K562 (cell line): ENCODE measurements at regions not wholly inside any gene's neighbourhood (a gene's known extent, or its start where the extent isn't known, plus 50 kb on each side); places are given as distances from the start of the nearest gene placed in this dataset.
A peak's percentile ranks its signal among the peaks of the same experiment; 100 is the strongest.

Experiments
- ARNT ChIP-seq, 2 experiments: fragments of 450-650 bp; IDR thresholded peaks; 2 replicates each; pipeline ENCODE4 v1.6.1; 2016; ENCODE audit warnings: mild to moderate bottlenecking in 1 of 2
- CREB5 ChIP-seq: fragments of 250-450 bp; sonication (Bioruptor Pico); IDR thresholded peaks from 2 replicates; pipeline ENCODE4 v1.5.0; 2020; ENCODE audit warnings: mild to moderate bottlenecking
- ETV5 ChIP-seq: sonication (generic); formaldehyde crosslinking; IDR thresholded peaks from 2 replicates; pipeline ENCODE4 v1.4.0; 2020; ENCODE audit warnings: low read depth, mild to moderate bottlenecking, missing genetic modification reagents
- ETV6 ChIP-seq, 3 experiments: fragments of 150-350 bp in 1 of 3; sonication (generic) in 1 of 3; formaldehyde crosslinking in 1 of 3; IDR thresholded peaks; 2 replicates each; pipeline versions ENCODE4 v1.6.1 to v1.8.0; 2014 to 2022; ENCODE audit warnings: borderline replicate concordance in 2 of 3, low read depth in 2 of 3, antibody characterized with exemption in 1 of 3, low read length in 1 of 3, mild to moderate bottlenecking in 1 of 3, missing genetic modification reagents in 1 of 3
- FOXJ3 ChIP-seq: sonication (generic); formaldehyde crosslinking; IDR thresholded peaks from 2 replicates; pipeline ENCODE4 v1.4.0; 2020; ENCODE audit warnings: mild to moderate bottlenecking, missing genetic modification reagents
- HDGF ChIP-seq: fragments of 450-650 bp; IDR thresholded peaks from 2 replicates; pipeline ENCODE4 v1.6.1; 2016
- HMBOX1 ChIP-seq: sonication (generic); IDR thresholded peaks from 2 replicates; pipeline ENCODE4 v1.6.1; 2016
- NCOA2 ChIP-seq, 2 experiments: fragments of 450-650 bp; IDR thresholded peaks; 2 replicates each; pipeline ENCODE4 v1.6.1; 2018; ENCODE audit warnings: mild to moderate bottlenecking in 2 of 2, moderate library complexity in 1 of 2; ENCODE audit not compliant: partially characterized antibody in 2 of 2
- NCOR1 ChIP-seq: fragments of 450-650 bp; IDR thresholded peaks from 2 replicates; pipeline ENCODE4 v1.6.1; 2016; ENCODE audit warnings: mild to moderate bottlenecking, moderate library complexity
- NR2C1 ChIP-seq, 2 experiments: fragments of 450-650 bp; IDR thresholded peaks; 2 replicates each; pipeline ENCODE4 v1.6.1; 2017; ENCODE audit warnings: mild to moderate bottlenecking in 2 of 2, antibody characterized with exemption in 1 of 2, inconsistent platforms in 1 of 2, missing compliant biosample characterization in 1 of 2, missing genetic modification characterization in 1 of 2
- POLR3G ChIP-seq: IDR thresholded peaks from 2 replicates; pipeline ENCODE4 v1.6.1; 2011; ENCODE audit not compliant: insufficient read length, insufficient replicate concordance; ENCODE audit errors: extremely low read depth
- RAD21 ChIP-seq, 2 experiments: fragments of 250-450 bp in 1 of 2; fragments of 450-650 bp in 1 of 2; sonication (Bioruptor Pico) in 1 of 2; formaldehyde crosslinking in 1 of 2; IDR thresholded peaks in 1 of 2; conservative IDR thresholded peaks in 1 of 2; 2 replicates each; pipeline versions ENCODE4 v1.4.0 to v1.8.0; 2020 to 2022; ENCODE audit warnings: mild to moderate bottlenecking in 2 of 2, moderate library complexity in 1 of 2
- RFX1 ChIP-seq: fragments of 450-650 bp; IDR thresholded peaks from 2 replicates; pipeline ENCODE4 v1.6.1; 2016; ENCODE audit warnings: mild to moderate bottlenecking, moderate library complexity
- RFX5 ChIP-seq: IDR thresholded peaks from 2 replicates; pipeline ENCODE4 v1.6.1; 2011; ENCODE audit warnings: low read depth, mild to moderate bottlenecking, improper control_type of control experiment, low read length
- SLC30A9 ChIP-seq: fragments of 250-450 bp; sonication (Bioruptor Pico); IDR thresholded peaks from 2 replicates; pipeline ENCODE4 v1.8.0; 2022; ENCODE audit warnings: mild to moderate bottlenecking, moderate library complexity
- SMARCB1 ChIP-seq: IDR thresholded peaks from 2 replicates; pipeline ENCODE4 v1.6.1; 2011; ENCODE audit warnings: improper control_type of control experiment, low read depth; ENCODE audit not compliant: insufficient read length
- SOX6 ChIP-seq: fragments of 450-650 bp; IDR thresholded peaks from 2 replicates; pipeline ENCODE4 v1.6.1; 2014; ENCODE audit warnings: mild to moderate bottlenecking
- STAT5A ChIP-seq: IDR thresholded peaks from 2 replicates; pipeline ENCODE4 v1.6.1; 2012; ENCODE audit warnings: low read length, inconsistent platforms, borderline replicate concordance
- TOE1 ChIP-seq, 2 experiments: fragments of 450-650 bp in 1 of 2; sonication (generic) in 1 of 2; formaldehyde crosslinking in 1 of 2; IDR thresholded peaks; 2 replicates each; pipeline versions ENCODE4 v1.7.1 to v1.8.0; 2016 to 2022; ENCODE audit warnings: borderline replicate concordance in 2 of 2, mild to moderate bottlenecking in 2 of 2, antibody characterized with exemption in 1 of 2, inconsistent platforms in 1 of 2, low read depth in 1 of 2, missing genetic modification reagents in 1 of 2, moderate library complexity in 1 of 2
- ZNF174 ChIP-seq: fragments of 250-450 bp; sonication (Bioruptor Pico); IDR thresholded peaks from 2 replicates; pipeline ENCODE4 v1.4.0; 2020; ENCODE audit warnings: mild to moderate bottlenecking
- ZNF212 ChIP-seq: fragments of 450-650 bp; formaldehyde crosslinking; IDR thresholded peaks from 2 replicates; pipeline ENCODE4 v1.4.0; 2020; ENCODE audit warnings: mild to moderate bottlenecking
- ZNF354B ChIP-seq: fragments of 250-450 bp; sonication (Bioruptor Pico); IDR thresholded peaks from 2 replicates; pipeline ENCODE4 v1.4.0; 2020
- ZNF561 ChIP-seq: fragments of 450-650 bp; formaldehyde crosslinking; conservative IDR thresholded peaks from 2 replicates; pipeline ENCODE4 v1.4.0; 2020; ENCODE audit warnings: mild to moderate bottlenecking, moderate library complexity
- ZNF780A ChIP-seq: fragments of 250-450 bp; sonication (Bioruptor Pico); IDR thresholded peaks from 2 replicates; pipeline ENCODE4 v1.5.0; 2021; ENCODE audit warnings: mild to moderate bottlenecking
- TF ChIP-seq, protein P1 (sequence below), 2 experiments: fragments of 450-650 bp in 1 of 2; sonication (generic) in 1 of 2; formaldehyde crosslinking in 1 of 2; IDR thresholded peaks in 1 of 2; conservative IDR thresholded peaks in 1 of 2; 2 replicates each; pipeline versions ENCODE4 v1.6.1 to v1.8.1; 2016 to 2023; ENCODE audit warnings: mild to moderate bottlenecking in 2 of 2, moderate library complexity in 2 of 2, inconsistent platforms in 1 of 2, missing genetic modification reagents in 1 of 2

- peak; percentile 44 to 95; a peak in 2 of 4 replicates for TF ChIP-seq ARNT (IDR thresholded peaks at IDR 0.05)
- TF ChIP-seq SMARCB1 = no peak
- no peak for TF ChIP-seq CREB5 (CRISPR knock-in tag)
- TF ChIP-seq ZNF780A (CRISPR knock-in tag) = no peak
- peak; percentile 96 for TF ChIP-seq NCOR1
- peak; percentile 3 for TF ChIP-seq ZNF354B
- peak; percentile 44; the same call in 1 of the 2 replicates for TF ChIP-seq ZNF561
- peak; percentile 26 to 43; a peak in 3 of 4 replicates for TF ChIP-seq RAD21 (CRISPR knock-in tag; conservative IDR thresholded peaks at IDR 0.05 in 1 of 2, IDR thresholded peaks at IDR 0.05 in 1 of 2)
- TF ChIP-seq ETV5 (CRISPR knock-in tag) = peak; percentile 86
- TF ChIP-seq FOXJ3 (CRISPR knock-in tag) = no peak
- peak; percentile 97 for TF ChIP-seq SOX6
- TF ChIP-seq, protein P1, sequence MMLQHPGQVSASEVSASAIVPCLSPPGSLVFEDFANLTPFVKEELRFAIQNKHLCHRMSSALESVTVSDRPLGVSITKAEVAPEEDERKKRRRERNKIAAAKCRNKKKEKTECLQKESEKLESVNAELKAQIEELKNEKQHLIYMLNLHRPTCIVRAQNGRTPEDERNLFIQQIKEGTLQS (IDR thresholded peaks at IDR 0.05) = no peak
- TF ChIP-seq, protein P1 (CRISPR knock-in tag; conservative IDR thresholded peaks at IDR 0.05) = no peak
- no peak for TF ChIP-seq SLC30A9
- TF ChIP-seq TOE1 (IDR thresholded peaks at IDR 0.05; ENCODE audit: borderline replicate concordance) = peak; percentile 80
- TF ChIP-seq TOE1 (CRISPR knock-in tag; IDR thresholded peaks at IDR 0.05; ENCODE audit: borderline replicate concordance, low read depth) = no peak
- 0 out of 2 replicates have a peak, but pooled peaks have one; percentile 23 for TF ChIP-seq NR2C1 (IDR thresholded peaks at IDR 0.05)
- peak; percentile 73 for TF ChIP-seq NR2C1 (tag; IDR thresholded peaks at IDR 0.05)
- TF ChIP-seq NCOA2 (IDR thresholded peaks at IDR 0.05; ENCODE audit: partially characterized antibody in 2 of 2) = peak in 1 of 2 experiments; percentile 50
- TF ChIP-seq ZNF212 = peak; percentile 44; the same call in 1 of the 2 replicates
- no peak for TF ChIP-seq RFX1
- peak; percentile 88 for TF ChIP-seq STAT5A
- TF ChIP-seq HDGF = no peak
- TF ChIP-seq ETV6 (IDR thresholded peaks at IDR 0.05; ENCODE audit: borderline replicate concordance in 1 of 2, low read depth in 2 of 2, low read length in 1 of 2) = no peak
- no peak for TF ChIP-seq ETV6 (CRISPR knock-in tag; IDR thresholded peaks at IDR 0.05; ENCODE audit: borderline replicate concordance)
- no peak for TF ChIP-seq RFX5
- TF ChIP-seq POLR3G = no peak
- TF ChIP-seq HMBOX1 = 0 out of 2 replicates have a peak, but pooled peaks have one; percentile 45
- TF ChIP-seq ZNF174 (CRISPR knock-in tag) = no peak
Measured at GRCh38 chr16:79869304-79870015, 268.9 kb upstream of the MAF start (continued).
